HG02943 (cell line): ENCODE measurements at regions not wholly inside any gene's neighbourhood (a gene's known extent, or its start where the extent isn't known, plus 50 kb on each side); places are given as distances from the start of the nearest gene placed in this dataset.

Experiments used
- ATAC-seq: cut with Tn5 transposase; IDR thresholded peaks from one replicate; pipeline ENCODE4 v1.9.1; 2021; ENCODE audit warnings: mild to moderate bottlenecking, low read depth, moderate library complexity; ENCODE audit not compliant: unreplicated experiment

DNA sequence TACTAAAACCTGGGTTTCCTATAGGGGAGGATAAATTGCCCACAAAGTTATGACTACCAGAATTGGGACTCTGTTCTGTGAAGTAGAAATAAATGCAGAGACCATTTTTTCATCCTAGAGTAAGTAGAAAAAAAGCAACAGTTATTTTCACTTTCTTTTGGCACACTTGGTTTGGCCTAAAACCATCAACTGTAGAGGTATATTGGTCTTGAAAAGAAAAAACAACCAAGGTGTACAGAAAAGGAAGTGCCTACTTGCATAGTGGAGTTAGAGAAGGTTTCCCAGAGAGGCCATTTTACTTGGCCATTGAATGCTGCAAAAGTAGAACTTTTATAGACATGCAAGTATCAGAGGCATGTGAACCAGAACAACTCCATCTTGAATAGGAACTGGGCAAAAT lies 89.4 kb upstream of the TACR1 start:
- no peak for ATAC-seq

DNA sequence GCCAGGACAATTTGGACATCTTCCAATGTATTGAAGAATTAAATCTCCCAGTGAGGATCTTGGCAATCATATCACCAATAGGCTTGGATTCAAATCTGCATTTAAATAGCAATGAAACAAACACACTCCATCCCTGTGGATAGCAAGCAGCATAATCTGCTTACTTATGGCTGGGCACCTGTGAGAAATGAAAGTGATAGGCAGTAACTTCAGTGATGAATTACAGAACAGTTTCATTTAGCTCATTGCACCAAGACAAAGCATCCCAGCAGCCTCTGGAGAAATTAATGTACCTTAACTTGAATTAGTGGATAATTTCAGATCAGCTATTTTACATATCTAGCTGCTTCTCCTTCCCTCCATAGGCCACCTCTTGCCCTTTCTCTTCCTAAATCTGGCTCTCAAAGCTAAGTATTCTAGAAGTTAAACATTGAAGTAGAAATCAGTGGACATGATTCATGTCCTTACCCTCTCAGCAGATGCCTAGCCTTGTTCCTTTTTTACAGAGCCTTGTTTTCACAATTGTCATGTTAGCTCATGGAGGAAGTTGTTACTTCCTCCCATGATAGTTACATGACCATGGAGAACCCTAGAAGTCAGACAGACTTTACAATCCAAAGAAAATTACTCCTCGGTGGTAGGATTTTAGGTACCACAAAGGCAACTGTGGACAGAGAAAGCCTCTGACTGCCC lies 88.5 kb upstream of the TACR1 start:
- peak; percentile 60 for ATAC-seq

DNA sequence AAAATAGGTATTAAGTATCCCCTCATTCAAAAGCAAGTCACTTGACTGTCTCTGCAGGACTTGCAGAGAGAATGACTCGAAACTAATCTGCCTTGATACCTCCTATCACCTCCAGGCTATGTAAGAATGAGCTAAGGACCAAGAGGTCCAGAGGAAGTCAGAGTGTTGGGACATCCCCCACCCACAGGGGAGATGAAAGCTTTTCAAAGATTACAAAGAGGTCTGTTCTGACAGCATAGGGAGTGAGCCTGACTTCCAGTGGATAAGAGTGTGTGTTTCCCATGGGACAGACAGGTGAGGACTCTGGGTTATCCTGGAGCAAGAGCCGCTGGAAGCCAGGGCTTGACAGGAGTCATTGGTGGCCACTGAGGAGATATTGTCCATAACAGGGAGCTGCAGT lies 85.0 kb upstream of the TACR1 start:
- no peak for ATAC-seq

DNA sequence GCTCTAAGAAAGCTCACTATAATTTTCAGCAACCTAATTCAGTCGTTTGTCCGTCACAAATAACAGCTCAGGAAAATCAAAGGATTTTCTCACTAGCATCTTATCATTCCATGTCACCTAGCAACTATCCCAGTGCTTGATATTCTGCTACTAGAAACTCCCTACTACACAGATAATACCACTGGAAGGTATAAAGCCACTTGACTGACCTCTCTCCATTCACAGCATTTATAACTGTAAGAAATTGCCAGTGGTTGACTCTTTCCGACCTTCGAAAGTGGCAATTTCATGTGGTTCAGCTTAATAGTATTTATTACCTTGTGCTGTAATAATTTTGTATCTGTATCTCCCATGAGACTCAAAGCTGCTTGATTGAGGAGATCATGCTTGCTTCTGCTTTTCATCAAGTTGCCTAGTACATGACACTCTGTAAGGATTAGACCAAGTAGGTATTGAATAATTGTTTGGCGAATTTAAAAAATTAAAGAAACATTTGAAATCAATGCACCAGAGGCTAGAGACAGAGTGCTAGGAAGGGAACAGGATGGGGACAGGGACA lies 79.6 kb upstream of the TACR1 start:
- ATAC-seq, result no peak

DNA sequence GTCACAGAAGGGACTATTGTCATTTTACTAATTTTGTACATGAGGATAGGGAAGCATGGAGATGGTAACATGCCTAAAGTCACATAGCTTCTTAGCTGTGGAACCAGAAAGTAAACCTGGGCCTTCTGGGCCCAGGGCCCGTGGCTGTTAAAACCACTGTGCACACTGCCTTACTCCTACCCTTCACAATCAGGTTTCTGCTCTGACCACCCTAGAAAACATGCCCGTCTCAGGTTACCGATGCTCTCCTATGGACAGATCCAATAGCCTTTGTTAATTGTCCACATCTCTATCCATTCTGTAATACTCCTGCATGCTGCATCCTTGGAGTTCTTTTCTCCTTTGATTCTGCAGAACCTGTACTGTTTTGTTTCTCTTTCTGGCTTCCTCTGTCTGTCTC lies 79.0 kb upstream of the TACR1 start:
- no peak for ATAC-seq

DNA sequence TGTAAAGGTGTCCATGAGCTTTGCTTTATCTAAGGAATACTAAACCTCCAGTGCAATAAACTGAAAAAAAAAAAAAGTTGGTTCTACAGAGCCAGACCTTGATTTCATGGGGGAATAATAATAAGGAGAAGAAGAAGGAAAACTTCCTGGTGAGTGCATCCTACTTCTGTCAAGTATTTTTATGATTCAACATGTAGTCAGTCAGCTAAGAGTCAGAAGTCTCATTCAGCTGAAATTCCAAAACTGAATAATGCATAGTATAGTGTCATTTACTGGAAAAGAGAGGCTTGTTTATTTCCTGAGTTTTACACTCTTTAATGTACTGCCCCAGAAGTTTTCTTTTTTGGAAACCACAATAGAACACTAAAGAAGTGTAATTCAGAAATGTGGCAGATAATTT lies 77.8 kb upstream of the TACR1 start:
- no peak for ATAC-seq

DNA sequence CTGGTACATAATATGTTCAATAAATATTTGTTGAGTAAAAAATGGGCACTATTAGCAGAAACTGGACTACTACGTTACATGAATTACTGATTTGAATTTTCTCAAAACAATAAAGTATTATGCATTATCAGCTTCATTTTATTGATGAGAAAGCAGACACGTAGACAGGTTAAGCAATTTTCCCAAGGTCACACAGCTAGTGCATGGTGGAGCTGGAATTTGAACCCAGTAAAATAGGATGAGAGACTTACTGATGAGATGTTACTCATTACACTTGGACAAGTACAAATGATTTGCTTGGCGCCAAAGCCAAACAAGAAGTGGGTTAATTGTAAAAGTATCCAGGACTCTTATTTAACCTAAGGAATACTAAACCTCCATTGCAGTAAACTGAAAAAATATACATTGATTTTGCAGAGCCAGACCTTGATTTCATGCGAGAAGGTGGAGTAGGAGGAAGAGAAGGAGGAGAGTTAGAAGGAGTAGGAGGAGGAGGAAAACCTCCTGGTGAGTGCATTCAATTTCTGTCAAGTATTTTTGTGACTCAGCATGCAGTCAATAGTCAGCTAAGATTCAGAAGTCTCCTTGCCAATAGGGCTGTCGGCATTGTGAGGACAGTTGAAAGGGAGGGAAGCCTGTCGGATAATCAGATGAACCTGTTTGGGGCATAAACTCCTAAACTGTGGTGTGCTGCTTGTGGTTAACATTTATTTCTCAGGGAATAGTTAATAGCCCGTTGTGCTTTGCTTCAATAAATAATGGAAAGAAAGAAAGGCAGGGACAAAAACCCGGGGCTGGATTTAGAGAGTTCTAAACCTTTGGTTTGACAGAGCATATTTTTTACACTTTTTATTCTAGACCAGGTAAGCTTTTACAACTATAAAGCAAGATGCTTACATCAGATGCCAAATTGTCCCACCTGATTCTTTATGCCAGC lies 77.0 kb upstream of the TACR1 start:
- ATAC-seq, result no peak

DNA sequence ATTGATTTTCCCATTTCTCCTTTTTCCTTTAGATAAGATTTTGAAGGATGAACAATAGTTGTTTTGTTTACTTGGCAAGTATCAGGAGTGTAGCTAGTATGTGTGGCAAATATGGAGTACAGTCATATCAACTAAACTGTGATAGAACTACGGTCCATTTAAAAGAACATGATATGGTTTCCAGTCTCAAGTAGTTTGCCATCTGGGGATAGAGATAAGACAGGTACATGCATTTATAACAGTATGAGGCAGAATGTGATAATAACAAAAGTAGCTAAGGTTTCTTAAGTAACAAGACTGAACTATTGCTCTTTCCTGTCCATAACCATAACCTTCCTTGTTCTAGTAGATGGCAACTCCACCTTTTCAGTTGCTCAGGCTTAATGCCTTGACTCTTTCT lies 75.6 kb upstream of the TACR1 start:
- no peak for ATAC-seq

DNA sequence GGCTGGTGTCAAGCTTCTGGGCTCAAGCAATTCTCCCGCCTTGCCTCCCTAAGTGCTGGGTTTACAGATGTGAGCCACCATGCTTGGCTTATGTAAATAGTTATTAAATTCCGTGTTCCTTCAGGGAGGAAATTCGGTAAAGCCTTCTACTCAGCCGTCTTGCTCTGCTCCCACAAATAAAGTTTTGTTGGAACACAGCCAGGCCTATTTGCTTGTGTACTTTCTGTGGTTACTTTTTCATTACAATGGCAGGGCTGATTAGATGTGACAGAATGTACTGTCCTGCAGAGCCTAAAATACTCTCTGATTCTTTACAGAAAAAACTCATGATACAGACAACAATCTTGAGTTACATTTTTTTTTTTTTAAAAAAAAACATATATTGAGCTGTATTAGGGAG lies 68.8 kb upstream of the TACR1 start:
- no peak for ATAC-seq

DNA sequence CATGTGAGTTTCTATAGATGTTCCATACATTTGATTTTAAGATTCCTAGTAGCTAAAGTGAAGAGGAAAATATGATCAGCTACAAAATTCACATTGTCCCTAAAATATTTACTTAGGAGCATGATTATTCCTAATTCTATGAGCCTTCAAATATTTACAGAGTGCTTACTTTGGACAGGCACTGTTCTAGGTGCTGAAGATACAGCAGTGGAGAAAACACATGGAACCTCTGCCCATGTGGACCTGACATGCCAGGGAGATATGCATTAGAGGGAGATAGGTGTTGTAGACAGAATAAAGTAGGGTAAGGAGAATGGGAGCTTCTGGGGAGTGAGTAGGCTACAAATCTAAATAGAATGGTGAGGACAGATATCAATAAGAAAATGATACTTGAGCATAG lies 62.6 kb upstream of the TACR1 start:
- ATAC-seq, result no peak

DNA sequence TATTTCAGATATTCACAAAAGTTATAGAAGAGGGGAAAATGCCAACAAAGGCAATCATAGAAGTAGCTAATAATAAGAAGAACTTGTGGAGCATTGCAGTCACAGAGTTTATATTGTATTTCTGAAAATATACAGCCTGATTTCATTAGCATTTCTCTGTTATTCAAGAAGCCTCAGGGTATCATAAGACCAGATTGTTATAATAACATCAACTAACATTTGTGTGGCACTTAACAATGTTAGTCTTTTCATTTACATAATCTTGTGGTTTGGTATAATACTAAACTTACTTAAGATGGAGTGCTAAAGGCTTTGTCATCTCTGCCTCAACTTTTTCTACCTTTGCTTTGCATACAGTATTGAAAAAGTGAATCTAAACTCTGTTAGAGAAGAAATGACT lies 61.6 kb upstream of the TACR1 start:
- no peak for ATAC-seq

DNA sequence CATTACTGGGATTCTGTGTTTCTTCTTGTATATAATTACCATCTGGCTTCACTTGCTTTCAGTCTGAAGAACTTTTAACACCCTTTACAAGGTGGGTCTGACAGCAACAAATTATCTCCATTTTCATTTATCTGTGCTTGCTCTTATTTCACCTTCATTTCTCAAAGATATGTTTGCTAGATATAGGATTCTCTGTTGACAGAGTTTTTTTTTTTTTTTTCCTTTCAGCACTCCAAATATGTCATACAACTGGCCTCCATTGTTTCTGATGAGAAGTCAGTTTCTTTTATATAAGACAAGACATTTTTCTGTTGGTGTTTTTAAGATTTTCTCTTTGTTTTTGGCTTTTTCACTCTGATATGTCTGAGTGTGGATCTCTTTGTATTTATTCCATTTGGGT lies 59.3 kb upstream of the TACR1 start:
- no peak for ATAC-seq

DNA sequence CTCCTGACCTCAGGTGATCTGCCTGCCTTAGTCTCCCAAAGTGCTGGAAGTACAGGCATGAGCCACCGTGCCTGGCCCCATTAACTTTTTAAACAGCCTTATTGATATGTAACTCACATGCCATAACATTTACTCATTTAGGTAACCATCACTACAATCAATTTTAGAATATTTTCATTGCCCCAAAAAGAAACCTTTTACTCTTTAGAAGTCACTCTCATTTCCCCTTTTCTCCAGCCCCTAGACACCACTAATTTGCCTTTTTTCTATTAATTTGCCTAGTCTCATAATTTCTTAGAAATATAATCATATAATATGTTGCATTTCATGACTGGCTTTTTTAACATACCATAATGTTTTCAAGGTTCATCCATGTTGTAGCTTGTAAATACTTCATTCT lies 57.2 kb upstream of the TACR1 start:
- ATAC-seq, result no peak

DNA sequence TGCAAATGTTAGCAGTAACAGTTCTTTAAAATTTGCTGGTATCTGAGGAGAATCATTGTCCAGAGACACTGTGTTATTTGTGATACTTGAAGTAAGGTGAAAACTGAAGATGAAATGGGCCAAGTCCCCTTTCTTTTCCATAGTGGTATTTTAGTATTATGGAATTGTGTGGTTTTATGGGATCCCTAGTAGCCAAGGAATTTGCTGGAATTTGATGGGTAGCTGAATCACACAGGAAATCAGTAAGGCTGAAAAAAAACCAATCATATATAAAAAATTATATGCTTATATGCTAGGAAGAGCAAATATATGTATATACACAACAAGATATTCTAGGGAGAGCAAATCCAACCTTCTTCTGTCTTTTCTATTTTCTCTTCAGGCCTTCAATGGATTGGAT lies 54.2 kb upstream of the TACR1 start:
- ATAC-seq, result no peak

DNA sequence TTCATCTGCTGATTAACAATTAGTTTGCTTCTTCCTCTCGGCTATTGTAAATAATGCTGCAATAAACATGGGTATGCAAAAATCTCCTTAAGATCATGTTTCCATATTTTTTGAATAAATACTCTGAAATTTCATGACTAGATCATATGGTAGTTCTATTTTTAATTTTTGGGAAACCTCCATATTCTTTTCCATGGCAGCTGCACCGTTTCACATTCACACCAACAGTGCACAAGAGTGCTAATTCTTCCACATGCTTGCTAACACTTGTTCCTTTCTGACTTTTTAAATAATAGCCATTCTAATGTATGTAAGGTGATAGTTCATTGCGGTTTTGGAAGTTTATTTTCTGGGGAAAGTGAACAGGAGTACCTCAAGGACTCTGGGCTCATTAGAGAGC lies 52.6 kb upstream of the TACR1 start:
- no peak for ATAC-seq
